IMR-90 (cell line): ENCODE measurements at regions not wholly inside any gene's neighbourhood (a gene's known extent, or its start where the extent isn't known, plus 50 kb on each side); places are given as distances from the start of the nearest gene placed in this dataset.

Experiments
- ATAC-seq: fragments of 200-7000 bp; cut with Tn5 transposase; 2 replicates; pipeline ENCODE4 v1.9.1; 2020; ENCODE audit warnings: low read depth, mild to moderate bottlenecking, moderate library complexity
- BruUV-seq: library from RNA; stranded (reverse); fragments of 400-500 nt; replicated peaks from 2 replicates; lab custom pipeline; 2021; lab: Mats Ljungman, UMichigan
- CTCF ChIA-PET: fragments of 300-600 bp; formaldehyde crosslinking; extraction: SDS; loops from one replicate; lab custom pipeline; 2021; ENCODE audit warnings: antibody characterized with exemption; lab: Yijun Ruan, JAX
- POLR2A ChIA-PET: fragments of 300-600 bp; sonication (Branson Sonifier 250); formaldehyde crosslinking; loops from one replicate; lab custom pipeline; 2022; ENCODE audit warnings: antibody characterized with exemption; ENCODE audit not compliant: unreplicated experiment; lab: Charles Lee
- DNase-seq: peaks from one replicate; pipeline ENCODE4 v3.0.0; 2013
- H2AFZ ChIP-seq: replicated peaks from 2 replicates; pipeline ENCODE3; 2013; ENCODE audit warnings: low read length, mild to moderate bottlenecking; ENCODE audit not compliant: poor library complexity
- H2AK5ac ChIP-seq: 2 replicates; pipeline ENCODE4 v1.6.1; 2013; ENCODE audit warnings: low read depth, low read length, inconsistent platforms
- H2AK9ac ChIP-seq: replicated peaks from 2 replicates; pipeline ENCODE3; 2013; ENCODE audit warnings: mild to moderate bottlenecking, low read depth, low read length, moderate library complexity; ENCODE audit not compliant: poor library complexity
- H2BK120ac ChIP-seq: 2 replicates; pipeline ENCODE4 v1.6.1; 2013; ENCODE audit warnings: low read depth, low read length, inconsistent platforms
- H2BK15ac ChIP-seq: 3 replicates; pipeline ENCODE4 v1.6.1; 2013; ENCODE audit warnings: low read depth, low read length, inconsistent platforms
- H2BK20ac ChIP-seq: 2 replicates; pipeline ENCODE4 v1.6.1; 2013; ENCODE audit warnings: low read depth, mild to moderate bottlenecking, inconsistent platforms, low read length, moderate library complexity
- H2BK5ac ChIP-seq: 2 replicates; pipeline ENCODE4 v1.6.1; 2013; ENCODE audit warnings: mild to moderate bottlenecking, low read depth, low read length, inconsistent platforms; ENCODE audit not compliant: poor library complexity, severe bottlenecking
- H3K14ac ChIP-seq: replicated peaks from 2 replicates; pipeline ENCODE4 v1.6.1; 2013; ENCODE audit warnings: low read depth, low read length, inconsistent platforms
- H3K18ac ChIP-seq: 2 replicates; pipeline ENCODE4 v1.6.1; 2013; ENCODE audit warnings: low read depth, low read length, control low read depth
- H3K23ac ChIP-seq: 2 replicates; pipeline ENCODE4 v1.6.1; 2013; ENCODE audit warnings: low read depth, low read length, inconsistent platforms
- H3K27ac ChIP-seq: 2 replicates; pipeline ENCODE4 v1.5.1; 2013; ENCODE audit warnings: mild to moderate bottlenecking, control low read depth, low read length; ENCODE audit not compliant: insufficient read depth
- H3K27me3 ChIP-seq: 2 replicates; pipeline ENCODE4 v1.6.1; 2013; ENCODE audit warnings: low read length; ENCODE audit not compliant: control insufficient read depth, insufficient read depth
- H3K36me3 ChIP-seq: 2 replicates; pipeline ENCODE4 v1.6.1; 2013; ENCODE audit warnings: low read length, mixed read lengths; ENCODE audit not compliant: control insufficient read depth, insufficient read depth
- H3K4ac ChIP-seq: 2 replicates; pipeline ENCODE4 v1.6.1; 2013; ENCODE audit warnings: low read depth, low read length, inconsistent platforms
- H3K4me1 ChIP-seq: 2 replicates; pipeline ENCODE4 v1.6.1; 2013; ENCODE audit warnings: low read length, mixed read lengths; ENCODE audit not compliant: control insufficient read depth, insufficient read depth
- H3K4me2 ChIP-seq: 2 replicates; pipeline ENCODE4 v1.6.1; 2013; ENCODE audit warnings: low read depth, mild to moderate bottlenecking, control low read depth, low read length, moderate library complexity
- H3K4me3 ChIP-seq: 2 replicates; pipeline ENCODE4 v1.5.1; 2013; ENCODE audit warnings: low read depth, mild to moderate bottlenecking, control low read depth, low read length, moderate library complexity; ENCODE audit not compliant: insufficient read depth
- H3K56ac ChIP-seq: 2 replicates; pipeline ENCODE4 v1.6.1; 2013; ENCODE audit warnings: low read length, inconsistent platforms; ENCODE audit not compliant: insufficient read depth; ENCODE audit errors: extremely low read depth
- H3K79me1 ChIP-seq, 2 experiments: 2 replicates each; pipeline ENCODE4 v1.6.1; 2013; ENCODE audit warnings: low read length in 2 of 2, inconsistent platforms in 1 of 2, low read depth in 1 of 2
- H3K9ac ChIP-seq: 2 replicates; pipeline ENCODE4 v1.6.1; 2013; ENCODE audit warnings: low read depth, low read length, control low read depth
- H3K9me1 ChIP-seq: 2 replicates; pipeline ENCODE4 v1.6.1; 2013; ENCODE audit warnings: low read length, inconsistent platforms; ENCODE audit not compliant: insufficient read depth
- H3K9me3 ChIP-seq: 2 replicates; pipeline ENCODE4 v1.6.1; 2013; ENCODE audit warnings: low read length; ENCODE audit not compliant: control insufficient read depth, insufficient read depth
- H4K20me1 ChIP-seq: 2 replicates; pipeline ENCODE4 v1.6.1; 2013; ENCODE audit warnings: low read length, inconsistent platforms; ENCODE audit not compliant: insufficient read depth
- H4K5ac ChIP-seq: 2 replicates; pipeline ENCODE4 v1.6.1; 2013; ENCODE audit warnings: mild to moderate bottlenecking, low read depth, low read length, control low read depth
- H4K8ac ChIP-seq, 2 experiments: 2 replicates each; pipeline ENCODE4 v1.6.1; 2013; ENCODE audit warnings: low read depth in 2 of 2, low read length in 2 of 2, control low read depth in 1 of 2, inconsistent platforms in 1 of 2
- H4K91ac ChIP-seq: 2 replicates; pipeline ENCODE4 v1.6.1; 2013; ENCODE audit warnings: low read depth, low read length, inconsistent platforms; ENCODE audit not compliant: insufficient read depth
- CHD1 ChIP-seq: IDR thresholded peaks from 2 replicates; pipeline ENCODE4 v1.6.1; 2012; ENCODE audit warnings: low read depth, low read length, improper control_type of control experiment
- ELK1 ChIP-seq: fragments of 150-350 bp; IDR thresholded peaks from 2 replicates; pipeline ENCODE4 v1.6.1; 2016; ENCODE audit warnings: low read depth, mild to moderate bottlenecking, low read length, moderate library complexity, borderline replicate concordance
- MAFK ChIP-seq: IDR thresholded peaks from 2 replicates; pipeline ENCODE4 v1.6.1; 2012; ENCODE audit warnings: low read depth, low read length, improper control_type of control experiment
- MAZ ChIP-seq: IDR thresholded peaks from 2 replicates; pipeline ENCODE4 v1.6.1; 2012; ENCODE audit warnings: low read depth, mild to moderate bottlenecking, low read length, improper control_type of control experiment, moderate library complexity, borderline replicate concordance
- MXI1 ChIP-seq: IDR thresholded peaks from 2 replicates; pipeline ENCODE4 v1.6.1; 2012; ENCODE audit warnings: low read depth, mild to moderate bottlenecking, low read length, moderate library complexity, borderline replicate concordance
- NFE2L2 ChIP-seq: fragments of 150-350 bp; IDR thresholded peaks from 2 replicates; pipeline ENCODE4 v1.6.1; 2016; ENCODE audit warnings: low read depth, mild to moderate bottlenecking, low read length
- RCOR1 ChIP-seq: IDR thresholded peaks from 2 replicates; pipeline ENCODE4 v1.6.1; 2012; ENCODE audit warnings: mild to moderate bottlenecking, low read length, improper control_type of control experiment; ENCODE audit not compliant: insufficient replicate concordance
- RFX5 ChIP-seq: IDR thresholded peaks from 2 replicates; pipeline ENCODE4 v1.8.0; 2012; ENCODE audit warnings: low read depth, mild to moderate bottlenecking, low read length, moderate library complexity
- SMC3 ChIP-seq: fragments of 150-350 bp; IDR thresholded peaks from 2 replicates; pipeline ENCODE4 v1.6.1; 2016; ENCODE audit warnings: low read depth, mild to moderate bottlenecking, antibody characterized with exemption, low read length, moderate library complexity
- WGBS, 2 experiments: methylation state at CpG; one replicate each; pipeline versions ENCODE4 v1.1.5 to v1.1.7; 2013; ENCODE audit warnings: missing lambda C conversion rate in 2 of 2; ENCODE audit not compliant: insufficient read length in 1 of 2; ENCODE audit errors: extremely low coverage in 2 of 2; 5-methylcytosine and 5-hydroxymethylcytosine counted together
- dilution Hi-C: fragments of 300-500 bp; cut with HindIII; formaldehyde crosslinking; loops from one replicate; pipeline ENCODE4 v1.14.3; 2018; ENCODE audit warnings: low sequenced_read_pairs; ENCODE audit not compliant: unreplicated experiment
- in situ Hi-C: fragments of 300-500 bp; cut with MboI; formaldehyde crosslinking; loops from 3 replicates; pipeline ENCODE4 v1.14.3; 2019; ENCODE audit warnings: low sequenced_read_pairs, inconsistent platforms, mixed read lengths
- intact Hi-C: fragments of 100-400 bp; cut with micrococcal nuclease; formaldehyde crosslinking; loops from 2 replicates; pipeline ENCODE4 v1.10.0; 2022

GRCh38 chr10:110363572-110364411, 59.1 kb upstream of the SMNDC1 start:
- DNase-seq, result no peak
- H2BK15ac ChIP-seq, result no peak overlapping the region
- H3K9me3 ChIP-seq, result no peaks in the 10 kb centered on the region
- H3K36me3 ChIP-seq, result no peaks in the 10 kb centered on the region
- H3K9ac ChIP-seq, result no peak overlapping the region
- 0 out of 2 replicates have a peak overlapping the region, but pooled peaks have one; percentile 24 for H2AK5ac ChIP-seq
- H3K27me3 ChIP-seq, result no peaks in the 10 kb centered on the region
- BruUV-seq, result no TSS peak
- H2AK9ac ChIP-seq, result peak overlapping the region; percentile 63
- H4K8ac ChIP-seq, result no peak overlapping the region
- H4K5ac ChIP-seq, result no peak overlapping the region
- no peaks in the 10 kb centered on the region for H4K20me1 ChIP-seq
- peak overlapping the region; percentile 47 for H2AFZ ChIP-seq
- no peak overlapping the region for H3K18ac ChIP-seq
- H2BK20ac ChIP-seq, result no peak overlapping the region
- dilution Hi-C loops, result no loop called here
- POLR2A ChIA-PET, result no interaction called here
- no peak overlapping the region for H2BK120ac ChIP-seq
- H4K91ac ChIP-seq, result no peak overlapping the region
- TF ChIP-seq MAFK (no peak), MAZ (no peak), CHD1 (no peak), RFX5 (no peak), NFE2L2 (no peak), RCOR1 (no peak), ELK1 (no peak), MXI1 (no peak), SMC3 (no peak)
- no peak overlapping the region for H3K27ac ChIP-seq
- in situ Hi-C loops, result no loop called here
- H3K4me3 ChIP-seq, result no peak overlapping the region
- no peak overlapping the region for H3K23ac ChIP-seq
- WGBS, 2 experiments, result 95% methylated on average over 11 of the region's 20 CpGs; no CpG with 5 or more reads in 1 of the 2 experiments
- H3K4ac ChIP-seq, result no peak overlapping the region
- ATAC-seq, result no peak
- intact Hi-C loops, result no loop called here
- H2BK5ac ChIP-seq, result no peak overlapping the region
- H3K14ac ChIP-seq, result no peak overlapping the region
- no peak overlapping the region for H3K56ac ChIP-seq
- peaks cover 8% of the 10 kb centered on the region for H3K4me1 ChIP-seq
- no peaks in the 10 kb centered on the region for H3K79me1 ChIP-seq
- H3K9me1 ChIP-seq, result peaks cover 3% of the 10 kb centered on the region; the same call in 1 of the 2 replicates
- CTCF ChIA-PET, result no interaction called here
- no peak overlapping the region for H3K4me2 ChIP-seq
